Transverse colon (tissue), 4 donors: ENCODE measurements at regions not wholly inside any gene's neighbourhood (a gene's known extent, or its start where the extent isn't known, plus 50 kb on each side); places are given as distances from the start of the nearest gene placed in this dataset.

Experiments used
- POLR2A ChIP-seq: fragments of 450-650 bp; IDR thresholded peaks from one replicate; pipeline ENCODE4 v1.6.1; 2016; ENCODE audit warnings: antibody characterized with exemption, mild to moderate bottlenecking, moderate library complexity
- POLR2AphosphoS5 ChIP-seq, 3 donors: sonication (generic); formaldehyde crosslinking; IDR thresholded peaks; one replicate each; pipeline ENCODE4 v1.6.1; 2016; ENCODE audit warnings: antibody characterized with exemption in 3 of 3
- TF ChIP-seq, protein P1 (sequence below), 5 experiments: fragments of 200-600 bp in 3 of 5; fragments of 450-650 bp in 2 of 5; sonication (generic) in 3 of 5; IDR thresholded peaks; 1 replicate in 2 of 5; 2 replicates in 3 of 5; pipeline ENCODE4 v1.5.1; 2016 to 2017; ENCODE audit warnings: antibody characterized with exemption in 5 of 5, inconsistent platforms in 3 of 5, mild to moderate bottlenecking in 2 of 5, moderate library complexity in 1 of 5

DNA sequence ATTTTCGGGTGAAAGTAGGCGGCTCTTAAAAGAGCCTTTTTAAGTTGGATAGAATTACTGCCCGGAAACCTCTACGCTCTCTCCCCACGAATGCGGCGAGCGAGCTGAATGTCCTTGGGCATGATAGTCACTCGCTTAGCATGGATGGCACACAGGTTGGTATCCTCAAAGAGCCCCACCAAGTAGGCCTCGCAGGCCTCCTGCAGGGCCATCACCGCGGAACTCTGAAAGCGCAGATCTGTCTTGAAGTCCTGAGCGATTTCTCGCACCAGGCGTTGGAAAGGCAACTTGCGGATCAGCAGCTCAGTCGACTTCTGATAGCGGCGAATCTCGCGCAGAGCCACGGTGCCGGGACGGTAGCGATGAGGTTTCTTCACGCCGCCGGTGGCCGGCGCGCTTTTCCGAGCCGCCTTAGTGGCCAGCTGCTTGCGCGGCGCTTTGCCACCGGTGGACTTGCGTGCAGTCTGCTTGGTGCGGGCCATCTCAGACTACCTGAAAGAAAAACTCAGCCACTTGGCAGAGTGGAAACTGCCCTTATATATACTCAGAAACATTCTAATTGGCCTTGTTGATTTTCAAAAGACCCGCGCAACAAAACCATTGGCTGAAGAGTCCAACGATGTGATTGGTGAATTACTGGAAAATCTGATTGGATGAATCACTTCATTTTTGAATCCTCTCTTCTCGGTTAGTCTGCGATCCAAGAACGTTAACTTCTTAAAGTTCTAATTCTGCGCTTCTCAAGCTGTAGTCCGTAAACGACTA is 93.9 kb upstream of the BTN3A2 start:
- TF ChIP-seq POLR2AphosphoS5 (IDR thresholded peaks at IDR 0.05): peak; percentile 5 to 72 (median 64)
- TF ChIP-seq POLR2A: peak; percentile 52
- TF ChIP-seq, protein P1, sequence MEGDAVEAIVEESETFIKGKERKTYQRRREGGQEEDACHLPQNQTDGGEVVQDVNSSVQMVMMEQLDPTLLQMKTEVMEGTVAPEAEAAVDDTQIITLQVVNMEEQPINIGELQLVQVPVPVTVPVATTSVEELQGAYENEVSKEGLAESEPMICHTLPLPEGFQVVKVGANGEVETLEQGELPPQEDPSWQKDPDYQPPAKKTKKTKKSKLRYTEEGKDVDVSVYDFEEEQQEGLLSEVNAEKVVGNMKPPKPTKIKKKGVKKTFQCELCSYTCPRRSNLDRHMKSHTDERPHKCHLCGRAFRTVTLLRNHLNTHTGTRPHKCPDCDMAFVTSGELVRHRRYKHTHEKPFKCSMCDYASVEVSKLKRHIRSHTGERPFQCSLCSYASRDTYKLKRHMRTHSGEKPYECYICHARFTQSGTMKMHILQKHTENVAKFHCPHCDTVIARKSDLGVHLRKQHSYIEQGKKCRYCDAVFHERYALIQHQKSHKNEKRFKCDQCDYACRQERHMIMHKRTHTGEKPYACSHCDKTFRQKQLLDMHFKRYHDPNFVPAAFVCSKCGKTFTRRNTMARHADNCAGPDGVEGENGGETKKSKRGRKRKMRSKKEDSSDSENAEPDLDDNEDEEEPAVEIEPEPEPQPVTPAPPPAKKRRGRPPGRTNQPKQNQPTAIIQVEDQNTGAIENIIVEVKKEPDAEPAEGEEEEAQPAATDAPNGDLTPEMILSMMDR (IDR thresholded peaks at IDR 0.05): peak in 1 of 5 experiments; percentile 12
